C4-2B (cell line): ENCODE measurements at regions not wholly inside any gene's neighbourhood (a gene's known extent, or its start where the extent isn't known, plus 50 kb on each side); places are given as distances from the start of the nearest gene placed in this dataset.

Experiments
- H3K27ac ChIP-seq: fragments of 450-650 bp; 2 replicates; pipeline ENCODE4 v1.5.1; 2017
- ZFX ChIP-seq: fragments of 450-650 bp; IDR thresholded peaks from 2 replicates; pipeline ENCODE4 v1.6.1; 2017
- TF ChIP-seq, protein P1 (sequence below): fragments of 450-650 bp; conservative IDR thresholded peaks from 2 replicates; pipeline ENCODE4 v1.5.1; 2017; ENCODE audit warnings: mild to moderate bottlenecking

- no peak for TF ChIP-seq ZFX
- TF ChIP-seq, protein P1, sequence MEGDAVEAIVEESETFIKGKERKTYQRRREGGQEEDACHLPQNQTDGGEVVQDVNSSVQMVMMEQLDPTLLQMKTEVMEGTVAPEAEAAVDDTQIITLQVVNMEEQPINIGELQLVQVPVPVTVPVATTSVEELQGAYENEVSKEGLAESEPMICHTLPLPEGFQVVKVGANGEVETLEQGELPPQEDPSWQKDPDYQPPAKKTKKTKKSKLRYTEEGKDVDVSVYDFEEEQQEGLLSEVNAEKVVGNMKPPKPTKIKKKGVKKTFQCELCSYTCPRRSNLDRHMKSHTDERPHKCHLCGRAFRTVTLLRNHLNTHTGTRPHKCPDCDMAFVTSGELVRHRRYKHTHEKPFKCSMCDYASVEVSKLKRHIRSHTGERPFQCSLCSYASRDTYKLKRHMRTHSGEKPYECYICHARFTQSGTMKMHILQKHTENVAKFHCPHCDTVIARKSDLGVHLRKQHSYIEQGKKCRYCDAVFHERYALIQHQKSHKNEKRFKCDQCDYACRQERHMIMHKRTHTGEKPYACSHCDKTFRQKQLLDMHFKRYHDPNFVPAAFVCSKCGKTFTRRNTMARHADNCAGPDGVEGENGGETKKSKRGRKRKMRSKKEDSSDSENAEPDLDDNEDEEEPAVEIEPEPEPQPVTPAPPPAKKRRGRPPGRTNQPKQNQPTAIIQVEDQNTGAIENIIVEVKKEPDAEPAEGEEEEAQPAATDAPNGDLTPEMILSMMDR = no peak
- no peak overlapping the region for H3K27ac ChIP-seq
These were observed 153.9 kb upstream of the LMO4 start for GRCh38 chr1:87174724-87175245.

- H3K27ac ChIP-seq = no peak overlapping the region
- TF ChIP-seq, protein P1 = no peak
- no peak for TF ChIP-seq ZFX
These were observed 152.6 kb upstream of the LMO4 start for GRCh38 chr1:87176087-87176486.

- H3K27ac ChIP-seq = no peak overlapping the region
- TF ChIP-seq ZFX = no peak
- TF ChIP-seq, protein P1 = no peak
These were observed 152.2 kb upstream of the LMO4 start for GRCh38 chr1:87176514-87176913.

DNA sequence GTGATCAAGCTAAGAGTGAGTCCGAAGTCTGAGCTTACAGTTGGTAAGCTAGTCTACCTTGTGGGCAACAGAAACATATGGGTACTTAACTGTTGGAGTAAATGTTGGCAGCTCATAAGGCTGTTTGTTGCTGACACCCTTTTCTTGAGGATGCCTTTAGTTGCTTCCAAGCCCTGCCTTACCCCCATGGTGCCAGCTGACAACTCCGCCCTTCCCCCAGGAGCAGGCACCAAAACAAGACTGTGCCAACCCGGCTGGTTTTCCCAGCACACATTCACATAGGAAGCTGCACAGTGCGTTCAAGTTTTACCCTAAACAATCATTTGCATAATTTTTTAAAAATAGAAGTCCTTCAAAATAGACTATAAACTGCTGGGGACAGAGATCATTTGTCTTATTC is 150.2 kb upstream of the LMO4 start:
- H3K27ac ChIP-seq = no peak overlapping the region
- TF ChIP-seq, protein P1 = no peak
- no peak for TF ChIP-seq ZFX

GRCh38 chr1:87179076-87179810 is 149.4 kb upstream of the LMO4 start:
- H3K27ac ChIP-seq = no peak overlapping the region; the same call in 1 of the 2 replicates
- TF ChIP-seq ZFX = no peak
- TF ChIP-seq, protein P1 = no peak

- no peak overlapping the region; the same call in 1 of the 2 replicates for H3K27ac ChIP-seq
- TF ChIP-seq, protein P1 = no peak
- TF ChIP-seq ZFX = no peak
These were observed 148.7 kb upstream of the LMO4 start for GRCh38 chr1:87179851-87180519.

GRCh38 chr1:87180682-87181081 is 148.0 kb upstream of the LMO4 start:
- TF ChIP-seq, protein P1 = no peak
- TF ChIP-seq ZFX = no peak
- no peak overlapping the region for H3K27ac ChIP-seq
